ENCODE measurements at regions not wholly inside any gene's neighbourhood (a gene's known extent, or its start where the extent isn't known, plus 50 kb on each side); places are given as distances from the start of the nearest gene placed in this dataset.
"Not testable (repeated sequence)": the region's sequence is repeated elsewhere in the genome, so short reads cannot be mapped to it uniquely, and the experiment has no call there.

DNA sequence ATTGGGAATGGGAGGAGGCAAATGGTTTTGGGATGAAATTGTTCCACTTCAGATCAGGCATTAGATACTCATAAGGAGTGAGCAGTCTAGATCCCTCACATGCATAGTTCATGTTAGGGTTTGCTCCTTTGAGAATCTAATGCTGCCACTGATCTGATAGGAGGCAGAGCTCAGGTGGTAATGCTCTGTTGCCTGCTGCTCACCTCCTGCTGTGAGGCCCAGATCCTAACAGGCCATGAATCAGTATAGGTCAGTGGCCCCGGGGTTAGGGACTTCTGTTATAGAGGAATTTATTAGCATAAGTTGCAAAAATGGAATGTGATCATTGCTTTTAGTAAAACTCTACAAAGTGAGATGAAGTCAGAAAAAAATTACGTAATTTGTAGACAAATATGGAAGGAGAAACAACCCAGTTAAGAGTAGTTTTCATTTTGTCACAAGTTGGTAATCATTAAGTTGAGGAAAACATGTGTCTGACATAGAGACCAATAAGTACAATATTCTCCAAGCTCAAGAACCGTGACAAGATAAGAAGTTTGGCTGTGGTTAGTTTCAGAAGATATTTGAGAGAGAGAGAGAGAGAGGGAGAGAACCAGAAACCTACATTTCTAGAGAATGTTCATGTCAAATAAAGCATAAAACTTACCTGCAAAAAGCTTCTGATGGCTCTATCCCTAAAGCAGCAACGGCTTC lies 689.7 kb upstream of the PRMT6 start:
- H3K4me2 ChIP-seq (ENCODE audit: low read depth, low read length): no peak overlapping the region
- H3K36me3 ChIP-seq (replicated peaks; ENCODE audit: insufficient read depth, low read length): no peaks in the 10 kb centered on the region
- H3K9me2 ChIP-seq (replicated peaks; ENCODE audit: insufficient read depth, low read length): no peaks in the 10 kb centered on the region
- TF ChIP-seq EZH2phosphoT487 (IDR thresholded peaks at IDR 0.05; ENCODE audit: low read length) (no peak), EZH2 (optimal IDR thresholded peaks at IDR 0.05; ENCODE audit: low read depth, low read length) (no peak)
- TF ChIP-seq, protein P1, sequence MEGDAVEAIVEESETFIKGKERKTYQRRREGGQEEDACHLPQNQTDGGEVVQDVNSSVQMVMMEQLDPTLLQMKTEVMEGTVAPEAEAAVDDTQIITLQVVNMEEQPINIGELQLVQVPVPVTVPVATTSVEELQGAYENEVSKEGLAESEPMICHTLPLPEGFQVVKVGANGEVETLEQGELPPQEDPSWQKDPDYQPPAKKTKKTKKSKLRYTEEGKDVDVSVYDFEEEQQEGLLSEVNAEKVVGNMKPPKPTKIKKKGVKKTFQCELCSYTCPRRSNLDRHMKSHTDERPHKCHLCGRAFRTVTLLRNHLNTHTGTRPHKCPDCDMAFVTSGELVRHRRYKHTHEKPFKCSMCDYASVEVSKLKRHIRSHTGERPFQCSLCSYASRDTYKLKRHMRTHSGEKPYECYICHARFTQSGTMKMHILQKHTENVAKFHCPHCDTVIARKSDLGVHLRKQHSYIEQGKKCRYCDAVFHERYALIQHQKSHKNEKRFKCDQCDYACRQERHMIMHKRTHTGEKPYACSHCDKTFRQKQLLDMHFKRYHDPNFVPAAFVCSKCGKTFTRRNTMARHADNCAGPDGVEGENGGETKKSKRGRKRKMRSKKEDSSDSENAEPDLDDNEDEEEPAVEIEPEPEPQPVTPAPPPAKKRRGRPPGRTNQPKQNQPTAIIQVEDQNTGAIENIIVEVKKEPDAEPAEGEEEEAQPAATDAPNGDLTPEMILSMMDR (IDR thresholded peaks at IDR 0.05; ENCODE audit: low read length): no peak
- H3F3A ChIP-seq (ENCODE audit: insufficient read depth, low read length): no peaks in the 10 kb centered on the region
- no peaks in the 10 kb centered on the region for H3K9me3 ChIP-seq (replicated peaks; ENCODE audit: insufficient read depth, low read length)
- no peak for DNase-seq
- no peaks in the 10 kb centered on the region for H4K20me1 ChIP-seq (ENCODE audit: insufficient read depth, low read length)
- no peaks in the 10 kb centered on the region for H3K79me2 ChIP-seq (ENCODE audit: low read length)
- H3K4me3 ChIP-seq (ENCODE audit: low read length): no peak overlapping the region
- H3K9ac ChIP-seq (ENCODE audit: low read length): no peak overlapping the region
- H3K4me1 ChIP-seq (ENCODE audit: low read length): no peaks in the 10 kb centered on the region
- no peak overlapping the region for H3K27ac ChIP-seq (ENCODE audit: low read length)
- no peaks in the 10 kb centered on the region for H3K27me3 ChIP-seq (replicated peaks; ENCODE audit: insufficient read depth, low read length)
- H2AFZ ChIP-seq (ENCODE audit: low read length): no peak overlapping the region

DNA sequence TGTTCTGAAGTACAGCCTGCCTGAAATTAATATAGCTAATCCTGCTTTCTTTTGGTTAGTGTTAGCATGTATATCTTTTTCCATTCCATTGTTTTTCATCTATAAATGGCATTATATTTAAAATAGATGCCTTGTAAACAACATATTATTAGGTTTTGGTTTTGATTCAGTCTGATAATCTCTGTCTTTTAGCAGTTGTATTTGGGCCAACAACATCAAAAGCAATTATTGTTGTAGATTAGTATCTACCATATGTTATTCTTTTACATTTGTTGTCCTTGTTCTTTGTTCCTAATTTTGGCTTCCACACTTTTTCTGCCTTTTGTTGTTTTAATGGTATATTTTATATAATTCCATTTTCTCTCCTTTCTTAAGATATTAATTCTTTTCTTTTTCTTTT lies 678.2 kb upstream of the PRMT6 start:
- no peaks in the 10 kb centered on the region for H4K20me1 ChIP-seq (ENCODE audit: insufficient read depth, low read length)
- no peak overlapping the region for H3K27ac ChIP-seq (ENCODE audit: low read length)
- no peaks in the 10 kb centered on the region for H3K27me3 ChIP-seq (replicated peaks; ENCODE audit: insufficient read depth, low read length)
- no peaks in the 10 kb centered on the region for H3K9me2 ChIP-seq (replicated peaks; ENCODE audit: insufficient read depth, low read length)
- H3K36me3 ChIP-seq (replicated peaks; ENCODE audit: insufficient read depth, low read length): no peaks in the 10 kb centered on the region
- no peaks in the 10 kb centered on the region for H3K9me3 ChIP-seq (replicated peaks; ENCODE audit: insufficient read depth, low read length)
- DNase-seq: no peak
- no peak overlapping the region for H2AFZ ChIP-seq (ENCODE audit: low read length)
- H3K4me2 ChIP-seq (ENCODE audit: low read depth, low read length): no peak overlapping the region
- H3K9ac ChIP-seq (ENCODE audit: low read length): no peak overlapping the region
- no peaks in the 10 kb centered on the region for H3F3A ChIP-seq (ENCODE audit: insufficient read depth, low read length)
- H3K79me2 ChIP-seq (ENCODE audit: low read length): no peaks in the 10 kb centered on the region
- H3K4me3 ChIP-seq (ENCODE audit: low read length): no peak overlapping the region
- no peaks in the 10 kb centered on the region for H3K4me1 ChIP-seq (ENCODE audit: low read length)
- no peak for TF ChIP-seq EZH2phosphoT487 (IDR thresholded peaks at IDR 0.05; ENCODE audit: low read length)
- TF ChIP-seq, protein P1 (IDR thresholded peaks at IDR 0.05; ENCODE audit: low read length): no peak
- no peak for TF ChIP-seq EZH2 (optimal IDR thresholded peaks at IDR 0.05; ENCODE audit: low read depth, low read length)

DNA sequence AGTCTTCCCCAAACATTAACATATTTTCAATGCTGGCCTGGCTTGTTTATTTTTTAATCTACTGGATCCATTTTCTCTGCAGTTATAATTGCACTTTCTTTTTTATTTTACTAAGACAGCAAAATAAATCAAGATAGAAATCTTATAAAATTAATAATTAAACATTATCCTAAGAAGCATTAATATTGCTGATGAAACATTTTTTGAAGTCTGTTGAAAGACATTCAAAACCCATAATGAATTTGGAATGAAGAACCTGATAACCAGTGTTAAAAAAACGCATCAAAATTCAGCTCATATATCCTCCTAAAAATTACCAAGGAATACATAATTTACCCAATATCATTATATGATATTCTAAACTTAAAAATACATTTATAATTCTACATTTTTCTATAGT lies 675.7 kb upstream of the PRMT6 start:
- H3K4me1 ChIP-seq (ENCODE audit: low read length): no peaks in the 10 kb centered on the region
- H3K27me3 ChIP-seq (replicated peaks; ENCODE audit: insufficient read depth, low read length): no peaks in the 10 kb centered on the region
- H3K9me3 ChIP-seq (replicated peaks; ENCODE audit: insufficient read depth, low read length): no peaks in the 10 kb centered on the region
- H3K4me3 ChIP-seq (ENCODE audit: low read length): no peak overlapping the region
- H4K20me1 ChIP-seq (ENCODE audit: insufficient read depth, low read length): no peaks in the 10 kb centered on the region
- H3K36me3 ChIP-seq (replicated peaks; ENCODE audit: insufficient read depth, low read length): no peaks in the 10 kb centered on the region
- H3F3A ChIP-seq (ENCODE audit: insufficient read depth, low read length): no peaks in the 10 kb centered on the region
- H3K9me2 ChIP-seq (replicated peaks; ENCODE audit: insufficient read depth, low read length): no peaks in the 10 kb centered on the region
- no peak overlapping the region for H2AFZ ChIP-seq (ENCODE audit: low read length)
- DNase-seq: no peak
- H3K4me2 ChIP-seq (ENCODE audit: low read depth, low read length): no peak overlapping the region
- no peak overlapping the region for H3K27ac ChIP-seq (ENCODE audit: low read length)
- H3K9ac ChIP-seq (ENCODE audit: low read length): no peak overlapping the region
- no peaks in the 10 kb centered on the region for H3K79me2 ChIP-seq (ENCODE audit: low read length)
- TF ChIP-seq EZH2phosphoT487 (IDR thresholded peaks at IDR 0.05; ENCODE audit: low read length) (no peak), EZH2 (optimal IDR thresholded peaks at IDR 0.05; ENCODE audit: low read depth, low read length) (no peak)
- TF ChIP-seq, protein P1 (IDR thresholded peaks at IDR 0.05; ENCODE audit: low read length): no peak

DNA sequence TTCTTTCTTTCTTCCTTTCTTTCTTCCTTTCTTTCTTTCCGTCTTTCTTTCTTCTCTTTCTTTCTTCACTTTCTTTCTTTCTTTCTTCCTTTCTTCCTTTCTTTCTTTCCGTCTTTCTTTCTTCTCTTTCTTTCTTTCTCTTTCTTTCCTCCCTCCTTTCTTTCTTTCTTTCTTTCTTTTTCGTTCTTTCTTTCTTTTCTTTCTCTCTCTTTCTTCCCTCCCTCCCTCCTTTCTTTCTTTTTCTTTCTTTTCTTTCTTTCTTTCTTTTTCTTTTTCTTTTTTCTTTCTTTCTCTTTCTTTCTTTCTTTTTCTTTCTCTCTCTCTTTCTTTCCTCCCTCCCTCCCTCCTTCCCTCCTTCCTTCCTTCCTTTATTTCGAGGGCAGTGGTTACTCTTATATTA lies 667.3 kb upstream of the PRMT6 start:
- H3K79me2 ChIP-seq (ENCODE audit: low read length); H3K4me1 ChIP-seq (ENCODE audit: low read length); H3K27me3 ChIP-seq (replicated peaks; ENCODE audit: insufficient read depth, low read length); H3K4me2 ChIP-seq (ENCODE audit: low read depth, low read length); H3K4me3 ChIP-seq (ENCODE audit: low read length); H3K9ac ChIP-seq (ENCODE audit: low read length); H3K9me3 ChIP-seq (replicated peaks; ENCODE audit: insufficient read depth, low read length); H3K27ac ChIP-seq (ENCODE audit: low read length); H4K20me1 ChIP-seq (ENCODE audit: insufficient read depth, low read length); H2AFZ ChIP-seq (ENCODE audit: low read length); H3K36me3 ChIP-seq (replicated peaks; ENCODE audit: insufficient read depth, low read length); H3F3A ChIP-seq (ENCODE audit: insufficient read depth, low read length); H3K9me2 ChIP-seq (replicated peaks; ENCODE audit: insufficient read depth, low read length); DNase-seq: not testable (repeated sequence)

All from MM.1S (cell line).